ENCODE measurements at regions not wholly inside any gene's neighbourhood (a gene's known extent, or its start where the extent isn't known, plus 50 kb on each side); places are given as distances from the start of the nearest gene placed in this dataset.

- H3K4me3 ChIP-seq (ENCODE audit: low read length) = no peak overlapping the region
- TF ChIP-seq, protein P1, sequence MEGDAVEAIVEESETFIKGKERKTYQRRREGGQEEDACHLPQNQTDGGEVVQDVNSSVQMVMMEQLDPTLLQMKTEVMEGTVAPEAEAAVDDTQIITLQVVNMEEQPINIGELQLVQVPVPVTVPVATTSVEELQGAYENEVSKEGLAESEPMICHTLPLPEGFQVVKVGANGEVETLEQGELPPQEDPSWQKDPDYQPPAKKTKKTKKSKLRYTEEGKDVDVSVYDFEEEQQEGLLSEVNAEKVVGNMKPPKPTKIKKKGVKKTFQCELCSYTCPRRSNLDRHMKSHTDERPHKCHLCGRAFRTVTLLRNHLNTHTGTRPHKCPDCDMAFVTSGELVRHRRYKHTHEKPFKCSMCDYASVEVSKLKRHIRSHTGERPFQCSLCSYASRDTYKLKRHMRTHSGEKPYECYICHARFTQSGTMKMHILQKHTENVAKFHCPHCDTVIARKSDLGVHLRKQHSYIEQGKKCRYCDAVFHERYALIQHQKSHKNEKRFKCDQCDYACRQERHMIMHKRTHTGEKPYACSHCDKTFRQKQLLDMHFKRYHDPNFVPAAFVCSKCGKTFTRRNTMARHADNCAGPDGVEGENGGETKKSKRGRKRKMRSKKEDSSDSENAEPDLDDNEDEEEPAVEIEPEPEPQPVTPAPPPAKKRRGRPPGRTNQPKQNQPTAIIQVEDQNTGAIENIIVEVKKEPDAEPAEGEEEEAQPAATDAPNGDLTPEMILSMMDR (conservative IDR thresholded peaks at IDR 0.05; ENCODE audit: low read length) = no peak
- no peak for DNase-seq (ENCODE audit: low read depth)
Observed at GRCh38 chr2:883803-884748, 66.6 kb upstream of the SNTG2 start.

GRCh38 chr2:883260-883802 is 67.3 kb upstream of the SNTG2 start:
- H3K4me3 ChIP-seq (ENCODE audit: low read length) = no peak overlapping the region
- no peak for DNase-seq (ENCODE audit: low read depth)
- TF ChIP-seq, protein P1 (conservative IDR thresholded peaks at IDR 0.05; ENCODE audit: low read length) = no peak

DNA sequence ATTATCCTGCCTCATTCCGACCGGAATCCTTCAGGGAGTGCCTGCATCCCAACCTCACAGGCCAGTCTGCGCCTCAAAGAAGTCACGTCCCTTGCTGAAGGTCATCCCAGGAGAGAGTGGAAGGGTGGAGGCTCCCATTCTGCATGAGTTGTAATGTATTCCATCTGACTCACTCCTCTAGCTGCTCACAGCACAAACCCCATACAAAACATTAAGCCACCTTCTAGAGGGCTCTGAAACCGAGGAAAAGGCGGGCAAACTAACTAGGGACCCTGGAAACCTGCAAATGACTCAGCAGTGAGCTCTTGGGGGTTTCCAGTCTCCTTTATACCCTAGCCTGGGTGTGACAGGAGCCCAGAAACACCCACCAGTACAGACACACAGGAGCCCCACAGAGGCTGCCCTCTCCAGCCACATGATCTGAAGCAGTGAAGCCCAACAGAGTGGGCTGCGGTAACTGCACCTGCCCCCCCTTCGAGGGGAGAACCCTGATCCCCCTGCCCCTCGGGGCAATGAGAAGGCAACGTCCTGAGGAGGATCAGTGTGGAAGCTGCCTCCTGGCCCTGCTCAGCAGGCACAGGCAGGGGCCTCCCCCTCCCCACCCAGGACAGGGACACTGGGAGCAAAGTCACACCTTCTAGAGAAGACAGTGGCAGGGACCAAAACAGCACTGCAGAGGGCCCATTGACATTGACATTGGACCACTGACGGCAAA is 69.3 kb upstream of the SNTG2 start:
- TF ChIP-seq, protein P1 (conservative IDR thresholded peaks at IDR 0.05; ENCODE audit: low read length) = no peak
- peak; percentile 11 for DNase-seq (ENCODE audit: low read depth)
- H3K4me3 ChIP-seq (ENCODE audit: low read length) = no peak overlapping the region

- no peak for DNase-seq (ENCODE audit: low read depth)
- no peak overlapping the region for H3K4me3 ChIP-seq (ENCODE audit: low read length)
- TF ChIP-seq, protein P1 (conservative IDR thresholded peaks at IDR 0.05; ENCODE audit: low read length) = no peak
Observed at GRCh38 chr2:880201-880970, 70.3 kb upstream of the SNTG2 start.

DNA sequence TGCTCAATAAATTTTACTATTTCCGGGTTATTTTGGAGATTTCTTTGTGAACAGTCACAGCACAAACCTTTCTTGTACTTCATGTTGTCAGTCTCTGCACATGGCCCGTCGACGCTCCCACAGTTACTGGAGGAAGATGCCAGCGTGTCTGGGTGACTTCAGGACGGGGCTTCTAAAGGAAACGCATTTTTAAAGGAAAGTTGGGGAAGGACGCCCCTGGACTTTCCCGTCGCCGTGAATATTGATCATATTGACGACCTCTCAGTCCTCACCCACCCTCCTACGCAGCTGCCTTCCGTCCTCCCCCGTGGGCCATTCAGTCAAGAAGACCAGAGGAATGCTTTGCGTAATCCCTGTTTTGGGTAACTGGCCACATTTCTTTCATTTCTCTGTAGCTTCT is 71.1 kb upstream of the SNTG2 start:
- TF ChIP-seq, protein P1 (conservative IDR thresholded peaks at IDR 0.05; ENCODE audit: low read length) = no peak
- no peak overlapping the region for H3K4me3 ChIP-seq (ENCODE audit: low read length)
- DNase-seq (ENCODE audit: low read depth) = no peak

GRCh38 chr2:878245-878930 is 72.3 kb upstream of the SNTG2 start:
- DNase-seq (ENCODE audit: low read depth) = no peak
- TF ChIP-seq, protein P1 (conservative IDR thresholded peaks at IDR 0.05; ENCODE audit: low read length) = no peak
- no peak overlapping the region for H3K4me3 ChIP-seq (ENCODE audit: low read length)
